ENCODE measurements at regions not wholly inside any gene's neighbourhood (a gene's known extent, or its start where the extent isn't known, plus 50 kb on each side); places are given as distances from the start of the nearest gene placed in this dataset.

- no peak for TF ChIP-seq CTCF (optimal IDR thresholded peaks at IDR 0.05 in 1 of 3, IDR thresholded peaks at IDR 0.05 in 1 of 3, conservative IDR thresholded peaks at IDR 0.05 in 1 of 3; ENCODE audit: extremely low read depth in 1 of 3, insufficient read depth in 2 of 3, low read length in 3 of 3)
- no peak for TF ChIP-seq EZH2 (IDR thresholded peaks at IDR 0.05; ENCODE audit: low read length)
Measured at GRCh38 chr1:58862728-58863385, 79.0 kb upstream of the JUN start.
